HepG2 (cell line): ENCODE measurements at regions not wholly inside any gene's neighbourhood (a gene's known extent, or its start where the extent isn't known, plus 50 kb on each side); places are given as distances from the start of the nearest gene placed in this dataset.

ENCODE experiments used
- ATAC-seq: fragments of 200-7000 bp; cut with Tn5 transposase; 3 replicates; pipeline ENCODE4 v1.9.1; 2020; ENCODE audit warnings: mild to moderate bottlenecking, moderate library complexity
- BruUV-seq: library from RNA; stranded (reverse); fragments of 400-500 nt; replicated peaks from 2 replicates; lab custom pipeline; 2021; lab: Mats Ljungman, UMichigan
- CTCF ChIA-PET: fragments of 300-600 bp; formaldehyde crosslinking; extraction: SDS; loops from one replicate; lab custom pipeline; 2021; ENCODE audit warnings: low total read pairs, inconsistent platforms, low intra/inter-chr PET ratio; lab: Yijun Ruan, JAX
- POLR2A ChIA-PET: fragments of 350-600 bp; sonication (Branson Sonifier 250); formaldehyde crosslinking; loops from one replicate; lab custom pipeline; 2020; ENCODE audit warnings: antibody characterized with exemption, inconsistent platforms; lab: Yijun Ruan, JAX
- DNase-seq: peaks from one replicate; pipeline ENCODE4 v3.0.0-alpha.2; 2015; ENCODE audit warnings: low spot score
- FAIRE-seq: peaks from 3 replicates; lab custom pipeline; 2011; peaks lifted over from hg19 to GRCh38; lab: Jason Lieb, UNC
- H2AFZ ChIP-seq: one replicate; pipeline ENCODE4 v1.6.1; 2011; ENCODE audit warnings: low read length, inconsistent platforms
- H3K27ac ChIP-seq: fragments of 300-600 bp; 3 replicates; pipeline ENCODE4 v1.8.0; 2011; ENCODE audit warnings: mixed run types, mild to moderate bottlenecking, mixed read lengths, low read length, inconsistent platforms; ENCODE audit not compliant: insufficient read depth; ENCODE audit errors: extremely low read length
- H3K27me3 ChIP-seq, 2 experiments: fragments of 200-600 bp in 1 of 2; 2 replicates in 1 of 2; 3 replicates in 1 of 2; pipeline versions ENCODE4 v1.6.0 to v1.8.0; 2011; ENCODE audit warnings: low read length in 2 of 2, mild to moderate bottlenecking in 2 of 2, moderate library complexity in 2 of 2, inconsistent platforms in 1 of 2; ENCODE audit not compliant: insufficient read depth in 2 of 2, control insufficient read depth in 1 of 2
- H3K36me3 ChIP-seq, 2 experiments: fragments of 200-600 bp in 1 of 2; replicated peaks in 1 of 2; 2 replicates in 1 of 2; 3 replicates in 1 of 2; pipeline versions ENCODE4 v1.5.1 to v1.8.0; 2011; ENCODE audit warnings: low read length in 2 of 2, inconsistent platforms in 1 of 2; ENCODE audit not compliant: insufficient read depth in 2 of 2, control insufficient read depth in 1 of 2
- H3K4me1 ChIP-seq: 2 replicates; pipeline ENCODE4 v1.5.1; 2012; ENCODE audit warnings: low read length, inconsistent platforms; ENCODE audit not compliant: insufficient read depth
- H3K4me2 ChIP-seq: 2 replicates; pipeline ENCODE4 v1.6.0; 2011; ENCODE audit warnings: low read depth, low read length, inconsistent platforms
- H3K4me3 ChIP-seq, 3 experiments: fragments of 200-600 bp in 1 of 3; sonication (generic), shearing (Covaris generic) in 1 of 3; replicated peaks in 1 of 3; 2 replicates each; pipeline ENCODE4 v1.5.1; 2011 to 2016; ENCODE audit warnings: low read length in 3 of 3, inconsistent platforms in 2 of 3, low read depth in 2 of 3, mild to moderate bottlenecking in 2 of 3, control low read depth in 1 of 3, mixed read lengths in 1 of 3; ENCODE audit not compliant: insufficient read depth in 1 of 3
- H3K79me2 ChIP-seq: one replicate; pipeline ENCODE4 v1.6.1; 2011; ENCODE audit warnings: low read length, inconsistent platforms; ENCODE audit not compliant: insufficient read depth
- H3K9ac ChIP-seq: 2 replicates; pipeline ENCODE4 v1.6.0; 2011; ENCODE audit warnings: mild to moderate bottlenecking, low read depth, low read length, inconsistent platforms; ENCODE audit not compliant: insufficient read depth
- H3K9me3 ChIP-seq: 2 replicates; pipeline ENCODE4 v1.5.1; 2012; ENCODE audit warnings: mild to moderate bottlenecking, low read length
- H4K20me1 ChIP-seq: 2 replicates; pipeline ENCODE4 v1.6.0; 2011; ENCODE audit warnings: inconsistent platforms, mild to moderate bottlenecking, low read length, moderate library complexity; ENCODE audit not compliant: insufficient read depth
- ATF7 ChIP-seq, 2 experiments: fragments of 450-650 bp in 1 of 2; sonication (generic) in 1 of 2; formaldehyde crosslinking in 1 of 2; IDR thresholded peaks; 2 replicates each; pipeline versions ENCODE4 v1.4.0 to v1.6.1; 2016 to 2020; ENCODE audit warnings: antibody characterized with exemption in 1 of 2, mild to moderate bottlenecking in 1 of 2, missing genetic modification reagents in 1 of 2
- CERS6 ChIP-seq: sonication (generic); formaldehyde crosslinking; IDR thresholded peaks from 2 replicates; pipeline ENCODE4 v1.5.0; 2020; ENCODE audit warnings: missing genetic modification reagents
- CREB1 ChIP-seq, 2 experiments: fragments of 450-650 bp in 1 of 2; IDR thresholded peaks; 2 replicates each; pipeline ENCODE4 v1.6.1; 2016 to 2017; ENCODE audit warnings: control low read depth in 1 of 2, mild to moderate bottlenecking in 1 of 2, missing compliant biosample characterization in 1 of 2, missing genetic modification characterization in 1 of 2
- ISX ChIP-seq: sonication (generic); formaldehyde crosslinking; conservative IDR thresholded peaks from 2 replicates; pipeline ENCODE4 v1.5.0; 2020; ENCODE audit warnings: missing genetic modification reagents
- WGBS: methylation state at CpG from one replicate; pipeline ENCODE4 v1.1.6; 2017; ENCODE audit warnings: low lambda C conversion rate; 5-methylcytosine and 5-hydroxymethylcytosine counted together
- in situ Hi-C: cut with HindIII; loops from 2 replicates; pipeline ENCODE4 v1.10.0; 2017; ENCODE audit warnings: low pct_unique_long_range_greater_than_20kb; ENCODE audit not compliant: extremely low pct_ligation_motif_present
- intact Hi-C: fragments of 100-400 bp; cut with micrococcal nuclease; formaldehyde crosslinking; loops from one replicate; pipeline ENCODE4 v1.10.0; 2022; ENCODE audit not compliant: unreplicated experiment

GRCh38 chr15:93553167-93553935, 464.3 kb upstream of the RGMA start (continued):
- no peak for TF ChIP-seq CERS6 (CRISPR knock-in tag)

- H3K36me3 ChIP-seq = no peaks in the 10 kb centered on the region
- no peaks in the 10 kb centered on the region; a peak in 1 of 5 replicates for H3K27me3 ChIP-seq
- 2% methylated on average over 3 of the region's 3 CpGs for WGBS
- ChIA-PET CTCF (no interaction called here), POLR2A (no interaction called here)
- no peak overlapping the region for H3K9ac ChIP-seq
- intact Hi-C loops (no loop called here), in situ Hi-C loops (no loop called here)
- H3K4me3 ChIP-seq = no peak overlapping the region
- H2AFZ ChIP-seq = no peak overlapping the region
- BruUV-seq = no TSS peak
- H3K79me2 ChIP-seq = no peaks in the 10 kb centered on the region
- FAIRE-seq (no peak), ATAC-seq (no peak), DNase-seq (no peak)
- no peak overlapping the region for H3K4me2 ChIP-seq
- H4K20me1 ChIP-seq = no peaks in the 10 kb centered on the region
- TF ChIP-seq ATF7 (IDR thresholded peaks at IDR 0.05) (peak; percentile 96), ATF7 (CRISPR knock-in tag; IDR thresholded peaks at IDR 0.05) (no peak), ISX (CRISPR knock-in tag) (no peak), CREB1 (IDR thresholded peaks at IDR 0.05) (peak; percentile 95), CREB1 (CRISPR knock-in tag; IDR thresholded peaks at IDR 0.05) (no peak)
- H3K27ac ChIP-seq = no peak overlapping the region
- no peaks in the 10 kb centered on the region for H3K4me1 ChIP-seq
- H3K9me3 ChIP-seq = peaks cover 7% of the 10 kb centered on the region; the same call in 1 of the 2 replicates
Measured at GRCh38 chr15:93543093-93543492, 454.1 kb upstream of the RGMA start.
